Ascending aorta (tissue), 2 donors: ENCODE measurements at regions not wholly inside any gene's neighbourhood (a gene's known extent, or its start where the extent isn't known, plus 50 kb on each side); places are given as distances from the start of the nearest gene placed in this dataset.

Source experiments
- DNase-seq, 2 donors: peaks; one replicate each; pipeline ENCODE4 v3.0.0-alpha.2; 2019; ENCODE audit warnings: low spot score in 2 of 2
- H3K27ac ChIP-seq, 2 donors: fragments of 200-600 bp; sonication (generic); one replicate each; pipeline ENCODE4 v1.5.1; 2016 to 2017; ENCODE audit warnings: mild to moderate bottlenecking in 1 of 2
- H3K27me3 ChIP-seq: fragments of 200-600 bp; sonication (generic); one replicate; pipeline ENCODE4 v1.5.1; 2017
- H3K36me3 ChIP-seq, 2 donors: fragments of 200-600 bp; sonication (generic); one replicate each; pipeline ENCODE4 v1.5.1; 2016
- H3K4me1 ChIP-seq, 2 donors: fragments of 200-600 bp; sonication (generic); one replicate each; pipeline ENCODE4 v1.5.1; 2016 to 2017; ENCODE audit warnings: mild to moderate bottlenecking in 1 of 2
- H3K4me3 ChIP-seq, 2 donors: fragments of 200-600 bp; sonication (generic); one replicate each; pipeline ENCODE4 v1.5.1; 2016 to 2017; ENCODE audit warnings: mild to moderate bottlenecking in 1 of 2
- H3K9me3 ChIP-seq, 2 donors: fragments of 200-600 bp; sonication (generic); one replicate each; pipeline ENCODE4 v1.5.1; 2016
- CTCF ChIP-seq, 3 experiments: fragments of 200-600 bp in 2 of 3; fragments of 450-650 bp in 1 of 3; sonication (generic) in 2 of 3; IDR thresholded peaks; one replicate each; pipeline ENCODE4 v1.5.1; 2016 to 2019; ENCODE audit warnings: antibody characterized with exemption in 3 of 3, mild to moderate bottlenecking in 1 of 3, moderate library complexity in 1 of 3
- intact Hi-C: fragments of 100-400 bp; cut with DNase I; formaldehyde crosslinking; loops from one replicate; pipeline ENCODE4 v1.15.1; 2023

GRCh38 chr10:85147346-85148250 lies 819.2 kb downstream of the CCSER2 start:
- Histone ChIP-seq H3K9me3 (no peaks in the 10 kb centered on the region), H3K27me3 (no peaks in the 10 kb centered on the region), H3K36me3 (no peaks in the 10 kb centered on the region), H3K4me3 (no peak overlapping the region), H3K27ac (no peak overlapping the region), H3K4me1 (no peaks in the 10 kb centered on the region)
- intact Hi-C loops, result no loop called here
- no peak for TF ChIP-seq CTCF (IDR thresholded peaks at IDR 0.05)
- DNase-seq, result no peak

GRCh38 chr10:85148693-85149640 lies 820.6 kb downstream of the CCSER2 start:
- Histone ChIP-seq H3K4me1 (no peaks in the 10 kb centered on the region), H3K4me3 (no peak overlapping the region), H3K36me3 (no peaks in the 10 kb centered on the region), H3K9me3 (no peaks in the 10 kb centered on the region), H3K27ac (no peak overlapping the region), H3K27me3 (no peaks in the 10 kb centered on the region)
- intact Hi-C loops, result no loop called here
- DNase-seq, result no peak
- no peak for TF ChIP-seq CTCF (IDR thresholded peaks at IDR 0.05)

GRCh38 chr10:85149766-85150165 lies 821.4 kb downstream of the CCSER2 start:
- no peak for TF ChIP-seq CTCF (IDR thresholded peaks at IDR 0.05)
- no peaks in the 10 kb centered on the region for H3K4me1 ChIP-seq
- no peak overlapping the region for H3K27ac ChIP-seq

GRCh38 chr10:85151506-85151905 lies 823.1 kb downstream of the CCSER2 start:
- Histone ChIP-seq H3K27ac (no peak overlapping the region), H3K4me3 (no peak overlapping the region), H3K9me3 (no peaks in the 10 kb centered on the region), H3K4me1 (no peaks in the 10 kb centered on the region), H3K36me3 (no peaks in the 10 kb centered on the region), H3K27me3 (no peaks in the 10 kb centered on the region)
- no peak for TF ChIP-seq CTCF (IDR thresholded peaks at IDR 0.05)
- DNase-seq, result no peak
- intact Hi-C loops, result no loop called here

More at GRCh38 chr10:85149766-85150165, 821.4 kb downstream of the CCSER2 start:
- no peaks in the 10 kb centered on the region for H3K9me3 ChIP-seq
- DNase-seq, result no peak
- H3K4me3 ChIP-seq, result no peak overlapping the region
- no peaks in the 10 kb centered on the region for H3K27me3 ChIP-seq
- intact Hi-C loops, result no loop called here
- H3K36me3 ChIP-seq, result no peaks in the 10 kb centered on the region

GRCh38 chr10:85152496-85152895 lies 824.1 kb downstream of the CCSER2 start:
- no peak overlapping the region for H3K27ac ChIP-seq
- no peaks in the 10 kb centered on the region for H3K4me1 ChIP-seq
- intact Hi-C loops, result no loop called here
- H3K27me3 ChIP-seq, result no peaks in the 10 kb centered on the region
- no peak for DNase-seq
- no peak overlapping the region for H3K4me3 ChIP-seq
- H3K36me3 ChIP-seq, result no peaks in the 10 kb centered on the region
- no peaks in the 10 kb centered on the region for H3K9me3 ChIP-seq
- no peak for TF ChIP-seq CTCF (IDR thresholded peaks at IDR 0.05)
